Glutamatergic neuron (in vitro differentiated cells): ENCODE measurements at regions not wholly inside any gene's neighbourhood (a gene's known extent, or its start where the extent isn't known, plus 50 kb on each side); places are given as distances from the start of the nearest gene placed in this dataset.
A peak's percentile ranks its signal among the peaks of the same experiment; 100 is the strongest.

Experiments
- DNase-seq: peaks from one replicate; pipeline ENCODE4 v3.0.0; 2022
- H3K27ac Mint-ChIP-seq: one replicate; pipeline ENCODE4 v1.8.0; 2020; ENCODE audit warnings: mild to moderate bottlenecking, mixed read lengths, inconsistent platforms; ENCODE audit not compliant: unreplicated experiment
- H3K27me3 Mint-ChIP-seq: one replicate; pipeline ENCODE4 v1.8.0; 2020; ENCODE audit warnings: mild to moderate bottlenecking, moderate library complexity, mixed read lengths, inconsistent platforms; ENCODE audit not compliant: unreplicated experiment
- H3K36me3 Mint-ChIP-seq: one replicate; pipeline ENCODE4 v1.8.0; 2020; ENCODE audit warnings: mild to moderate bottlenecking, mixed read lengths, inconsistent platforms; ENCODE audit not compliant: unreplicated experiment
- H3K4me1 Mint-ChIP-seq: one replicate; pipeline ENCODE4 v1.8.0; 2020; ENCODE audit warnings: mild to moderate bottlenecking, low read depth, mixed read lengths, inconsistent platforms; ENCODE audit not compliant: unreplicated experiment
- H3K4me3 Mint-ChIP-seq: one replicate; pipeline ENCODE4 v1.8.0; 2020; ENCODE audit warnings: mild to moderate bottlenecking, mixed read lengths, inconsistent platforms; ENCODE audit not compliant: unreplicated experiment
- H3K9me3 Mint-ChIP-seq: one replicate; pipeline ENCODE4 v1.8.0; 2020; ENCODE audit warnings: mild to moderate bottlenecking, moderate library complexity, mixed read lengths, inconsistent platforms; ENCODE audit not compliant: unreplicated experiment
- CTCF ChIP-seq: fragments of 200-600 bp; sonication (generic); IDR thresholded peaks from one replicate; pipeline ENCODE4 v1.5.0; 2021; ENCODE audit not compliant: partially characterized antibody, unreplicated experiment

DNA sequence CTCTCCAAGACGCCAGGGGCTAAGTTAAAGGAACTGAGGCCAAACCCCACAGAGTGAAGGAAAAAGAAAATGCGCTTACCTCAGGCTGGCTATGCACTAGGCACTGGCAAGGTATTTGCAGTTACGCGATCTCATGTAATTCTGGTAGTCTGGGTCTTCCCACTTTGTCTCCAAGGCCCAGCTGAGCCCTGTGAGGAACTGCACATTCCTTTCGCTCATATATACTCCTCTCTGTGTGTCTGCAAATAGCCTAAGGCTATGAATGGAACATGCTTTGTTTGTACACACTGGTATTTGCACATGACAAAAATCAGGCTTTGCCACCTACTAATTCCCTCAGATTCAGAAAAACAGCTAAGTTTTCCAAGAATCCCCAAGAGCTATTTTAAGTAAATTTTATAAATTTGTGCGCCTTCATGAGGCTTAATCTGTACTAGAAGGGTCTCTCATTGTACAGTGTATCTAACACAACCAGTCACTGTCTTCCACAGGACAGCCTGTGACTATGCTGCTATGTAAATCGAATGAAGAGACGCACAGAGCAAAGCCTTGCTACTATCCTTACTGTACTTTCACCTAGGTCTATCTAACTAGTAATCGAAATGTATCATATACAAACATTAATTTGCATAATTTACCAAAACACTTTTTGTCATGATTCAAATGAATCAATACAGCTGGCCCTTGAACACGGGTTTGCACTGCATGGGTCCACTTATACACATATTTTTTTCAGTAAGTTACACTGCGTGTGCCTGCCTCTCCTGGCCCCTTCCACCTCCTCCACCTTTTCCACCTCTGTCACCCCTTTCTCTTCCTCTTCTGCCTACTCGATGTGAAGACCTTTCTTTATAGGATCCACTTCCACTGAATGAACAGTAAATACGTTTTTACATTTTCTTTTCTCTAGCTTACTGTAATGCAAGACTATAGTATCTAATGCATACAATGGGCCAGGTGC is 87.0 kb downstream of the SIPA1L2 start:
- DNase-seq = no peak
- TF ChIP-seq CTCF = no peak
- Mint-ChIP-seq H3K27me3 (peaks cover 4% of the 10 kb centered on the region), H3K9me3 (peaks cover 6% of the 10 kb centered on the region), H3K4me1 (peaks cover 68% of the 10 kb centered on the region), H3K27ac (peak overlapping the region; percentile 31), H3K4me3 (peak overlapping the region; percentile 31), H3K36me3 (peaks cover 2% of the 10 kb centered on the region)

GRCh38 chr1:232538943-232539302 is 91.0 kb downstream of the SIPA1L2 start:
- Mint-ChIP-seq H3K9me3 (peaks cover 7% of the 10 kb centered on the region), H3K36me3 (peaks cover 4% of the 10 kb centered on the region), H3K4me3 (no peak overlapping the region), H3K27me3 (peaks cover 1% of the 10 kb centered on the region), H3K4me1 (peaks cover 60% of the 10 kb centered on the region), H3K27ac (no peak overlapping the region)
- DNase-seq = no peak
- no peak for TF ChIP-seq CTCF

GRCh38 chr1:232538224-232538942 is 91.5 kb downstream of the SIPA1L2 start:
- Mint-ChIP-seq H3K4me1 (peaks cover 63% of the 10 kb centered on the region), H3K27ac (peak overlapping the region; percentile 26), H3K4me3 (no peak overlapping the region), H3K36me3 (peaks cover 7% of the 10 kb centered on the region), H3K9me3 (peaks cover 7% of the 10 kb centered on the region), H3K27me3 (peaks cover 3% of the 10 kb centered on the region)
- DNase-seq = no peak
- TF ChIP-seq CTCF = no peak

DNA sequence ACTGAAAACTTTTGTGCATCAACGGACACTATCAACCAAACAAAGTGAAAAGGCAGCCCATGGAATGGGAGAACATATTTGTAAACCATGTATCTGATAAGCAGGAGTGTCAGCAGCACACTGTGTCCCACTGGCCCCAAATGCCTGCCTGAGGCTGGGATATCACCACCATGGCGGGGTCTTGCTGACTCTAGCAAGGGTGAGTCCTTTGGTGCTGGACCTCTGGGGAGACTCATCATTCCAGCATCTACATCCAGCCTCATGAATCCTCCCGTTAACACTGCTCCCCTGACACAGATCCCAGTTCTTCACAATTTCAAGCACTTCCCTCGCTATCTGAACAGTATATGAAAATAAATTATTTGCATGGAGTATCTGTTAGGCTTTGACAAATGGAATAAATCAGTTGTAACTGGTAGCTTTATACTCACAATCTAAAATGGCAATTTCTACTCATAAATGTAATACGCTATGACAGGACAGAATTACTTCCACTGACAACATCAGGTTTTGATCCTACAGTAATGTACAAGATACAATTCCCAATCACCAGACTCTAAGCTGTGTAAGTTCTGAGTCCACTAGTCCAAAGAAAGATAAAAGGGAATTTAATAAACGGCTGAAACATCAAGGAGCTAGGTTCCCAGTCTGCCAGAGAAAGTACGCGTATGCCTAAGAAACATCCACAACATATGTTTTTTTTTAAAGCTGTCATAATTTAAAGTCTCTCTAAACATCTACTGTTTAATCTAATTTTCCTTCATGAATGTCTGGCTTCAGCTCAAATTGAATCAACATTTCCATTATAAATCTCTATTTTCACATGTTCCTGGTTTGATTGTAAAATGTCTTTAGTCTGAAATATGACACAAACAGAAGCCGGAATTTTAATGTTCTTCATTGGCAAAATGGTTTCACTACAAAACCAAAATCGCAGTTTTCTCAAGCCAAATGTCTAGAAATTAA is 95.1 kb downstream of the SIPA1L2 start:
- peaks cover 9% of the 10 kb centered on the region for H3K36me3 Mint-ChIP-seq
- no peak overlapping the region for H3K4me3 Mint-ChIP-seq
- DNase-seq = no peak
- H3K9me3 Mint-ChIP-seq = peaks cover 5% of the 10 kb centered on the region
- no peak for TF ChIP-seq CTCF
- H3K27ac Mint-ChIP-seq = no peak overlapping the region
- peaks cover 3% of the 10 kb centered on the region for H3K27me3 Mint-ChIP-seq
- H3K4me1 Mint-ChIP-seq = peaks cover 53% of the 10 kb centered on the region
